ENCODE measurements at regions not wholly inside any gene's neighbourhood (a gene's known extent, or its start where the extent isn't known, plus 50 kb on each side); places are given as distances from the start of the nearest gene placed in this dataset.
"Not testable (repeated sequence)": the region's sequence is repeated elsewhere in the genome, so short reads cannot be mapped to it uniquely, and the experiment has no call there.

- DNase-seq, result no peak
- H3K4me3 Mint-ChIP-seq, result no peak overlapping the region
- ATAC-seq (replicated peaks), result no peak
Measured at GRCh38 chr6:28008053-28008452, 51.0 kb downstream of the OR2B6 start.

GRCh38 chr6:28010526-28010925, 53.5 kb downstream of the OR2B6 start:
- peaks cover 0 to 5% of the 10 kb centered on the region in 2 donors for H3K4me1 Mint-ChIP-seq (ENCODE audit: low read depth in 2 of 2)

More at GRCh38 chr6:28008053-28008452, 51.0 kb downstream of the OR2B6 start:
- H3K9me3 Mint-ChIP-seq, result no peaks in the 10 kb centered on the region
- peaks cover 52 to 65% of the 10 kb centered on the region in 2 donors for H3K27me3 Mint-ChIP-seq
- no peaks in the 10 kb centered on the region for H3K36me3 Mint-ChIP-seq (ENCODE audit: insufficient read depth)
- no peak overlapping the region for H3K27ac Mint-ChIP-seq
- H3K4me1 Mint-ChIP-seq (ENCODE audit: low read depth in 2 of 2), result peaks cover 0 to 5% of the 10 kb centered on the region in 2 donors

GRCh38 chr6:28011722-28012121, 54.7 kb downstream of the OR2B6 start:
- no peak overlapping the region for H3K27ac Mint-ChIP-seq
- no peak overlapping the region for H3K4me3 Mint-ChIP-seq
- ATAC-seq (replicated peaks) (no peak), DNase-seq (no peak)
- peaks cover 46 to 58% of the 10 kb centered on the region in 2 donors for H3K27me3 Mint-ChIP-seq
- H3K36me3 Mint-ChIP-seq (ENCODE audit: insufficient read depth), result no peaks in the 10 kb centered on the region
- peaks cover 0 to 5% of the 10 kb centered on the region in 2 donors for H3K4me1 Mint-ChIP-seq (ENCODE audit: low read depth in 2 of 2)
- H3K9me3 Mint-ChIP-seq, result no peaks in the 10 kb centered on the region

More at GRCh38 chr6:28010526-28010925, 53.5 kb downstream of the OR2B6 start:
- ATAC-seq (replicated peaks) (no peak), DNase-seq (no peak)
- Mint-ChIP-seq H3K27me3 (peaks cover 49 to 56% of the 10 kb centered on the region in 2 donors), H3K9me3 (no peaks in the 10 kb centered on the region), H3K4me3 (no peak overlapping the region), H3K27ac (no peak overlapping the region), H3K36me3 (ENCODE audit: insufficient read depth) (no peaks in the 10 kb centered on the region)

- not testable (repeated sequence) for H3K9me3 Mint-ChIP-seq; ATAC-seq (replicated peaks); H3K36me3 Mint-ChIP-seq (ENCODE audit: insufficient read depth); H3K4me3 Mint-ChIP-seq; H3K4me1 Mint-ChIP-seq (ENCODE audit: low read depth in 2 of 2); DNase-seq; H3K27ac Mint-ChIP-seq
- H3K27me3 Mint-ChIP-seq, result peaks cover 48% of the 10 kb centered on the region in 2 donors
Measured at GRCh38 chr6:28021011-28021410, 59.4 kb upstream of the ZNF165 start.

- peaks cover 38 to 47% of the 10 kb centered on the region in 2 donors for H3K27me3 Mint-ChIP-seq
- DNase-seq; H3K4me1 Mint-ChIP-seq (ENCODE audit: low read depth in 2 of 2); H3K36me3 Mint-ChIP-seq (ENCODE audit: insufficient read depth); H3K9me3 Mint-ChIP-seq; ATAC-seq (replicated peaks); H3K27ac Mint-ChIP-seq; H3K4me3 Mint-ChIP-seq: not testable (repeated sequence)
Measured at GRCh38 chr6:28022707-28023106, 57.7 kb upstream of the ZNF165 start.
